Right lobe of liver (tissue), 6 donors: ENCODE measurements at regions not wholly inside any gene's neighbourhood (a gene's known extent, or its start where the extent isn't known, plus 50 kb on each side); places are given as distances from the start of the nearest gene placed in this dataset.
A peak's percentile ranks its signal among the peaks of the same experiment; 100 is the strongest.

Experiments
- ATAC-seq, 4 donors: fragments of 200-7000 bp; cut with Tn5 transposase; one replicate each; pipeline ENCODE4 v1.9.1; 2020; ENCODE audit warnings: mild to moderate bottlenecking in 4 of 4, moderate library complexity in 4 of 4
- DNase-seq, 3 donors: peaks; one replicate each; pipeline ENCODE4 v3.0.0-alpha.2; 2020
- H3K27ac ChIP-seq, 3 donors: fragments of 200-600 bp; one replicate each; pipeline ENCODE4 v1.8.0; 2022
- H3K27me3 ChIP-seq, 2 donors: fragments of 200-600 bp; one replicate each; pipeline ENCODE4 v1.8.0; 2022
- H3K36me3 ChIP-seq, 4 donors: fragments of 200-600 bp; sonication (generic) in 1 of 4; one replicate each; pipeline versions ENCODE4 v1.5.1 to v1.8.0; 2017 to 2022; ENCODE audit warnings: control low read depth in 1 of 4
- H3K4me1 ChIP-seq, 4 donors: fragments of 200-600 bp; sonication (generic) in 1 of 4; one replicate each; pipeline versions ENCODE4 v1.5.1 to v1.8.0; 2017 to 2022; ENCODE audit warnings: control low read depth in 1 of 4
- H3K4me3 ChIP-seq, 3 donors: fragments of 200-600 bp; one replicate each; pipeline ENCODE4 v1.8.0; 2022
- H3K9me3 ChIP-seq, 4 donors: fragments of 200-600 bp; sonication (generic) in 1 of 4; one replicate each; pipeline versions ENCODE4 v1.5.1 to v1.8.0; 2017 to 2022; ENCODE audit warnings: control low read depth in 1 of 4
- POLR2A ChIP-seq: fragments of 450-650 bp; IDR thresholded peaks from one replicate; pipeline ENCODE4 v1.6.1; 2017; ENCODE audit warnings: antibody characterized with exemption, mild to moderate bottlenecking
- WGBS: methylation state at CpG from one replicate; pipeline ENCODE4 v1.1.6; 2018; ENCODE audit warnings: low coverage, low lambda C conversion rate; ENCODE audit not compliant: insufficient coverage; ENCODE audit errors: missing lambda C conversion rate; 5-methylcytosine and 5-hydroxymethylcytosine counted together
- intact Hi-C, 2 donors: fragments of 100-400 bp; cut with DNase I; formaldehyde crosslinking; loops; one replicate each; pipeline versions ENCODE4 v1.11.2 to v1.14.1; 2022
- TF ChIP-seq, protein P1 (sequence below), 4 donors: fragments of 200-600 bp in 3 of 4; fragments of 450-650 bp in 1 of 4; IDR thresholded peaks; one replicate each; pipeline versions ENCODE4 v1.5.1 to v1.8.0; 2016 to 2022; ENCODE audit warnings: antibody characterized with exemption in 4 of 4, mild to moderate bottlenecking in 2 of 4
- donor health status: DM: no; HTN: yes; CAD: no.
- donor health status: DM: no; HTN: no; CAD: no.
- donor health status: DM: no; HTN: no; CAD: no.
- donor health status: DM: no; HTN: yes; CAD: no.
- donor health status: DM: no; HTN: yes; CAD: no.

DNA sequence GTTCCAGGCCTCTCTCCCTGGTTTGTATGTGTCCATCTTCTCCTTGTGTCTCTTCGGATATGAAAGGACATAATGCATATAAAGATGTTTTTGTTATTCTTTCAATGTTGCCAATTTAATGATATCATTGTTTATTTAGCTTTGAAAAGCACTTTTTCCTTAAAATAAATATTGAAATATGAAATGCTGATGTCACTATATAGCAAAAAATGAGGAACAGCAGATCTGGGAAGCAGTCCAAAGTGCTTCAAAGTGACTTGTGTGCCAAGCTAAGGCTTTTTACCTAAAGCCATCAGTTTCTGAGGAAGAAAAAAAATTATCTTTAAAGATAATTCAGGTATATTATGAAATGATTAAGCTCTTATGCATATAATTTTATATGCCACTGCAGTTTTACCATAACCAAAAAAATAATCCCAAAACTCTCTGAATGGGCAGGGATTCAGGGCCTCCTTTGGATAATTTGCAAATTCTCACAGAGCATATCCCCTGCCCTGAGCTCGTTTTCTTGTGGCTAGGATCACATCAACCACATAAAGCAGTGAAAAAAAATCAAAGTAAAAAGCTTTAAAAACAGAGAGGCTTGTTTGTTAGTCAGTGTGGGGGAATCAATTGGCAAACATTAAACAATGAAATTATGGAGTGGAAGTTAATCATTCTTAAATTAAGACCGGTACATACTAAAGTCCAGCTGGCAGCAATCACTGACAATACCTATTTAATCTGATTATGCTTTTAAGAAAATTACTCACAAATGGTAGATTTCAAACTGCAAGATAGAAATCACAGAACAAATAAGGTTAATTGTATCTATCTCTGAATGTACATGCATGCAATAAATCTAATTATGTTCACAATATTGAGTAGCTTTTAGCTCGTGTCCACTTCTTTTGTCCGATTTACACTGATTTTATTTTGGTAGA lies 1027.9 kb upstream of the ADGRB3 start:
- Histone ChIP-seq H3K4me3 (peak overlapping the region in 1 of 3 donors; percentile 0), H3K36me3 (no peaks in the 10 kb centered on the region), H3K27ac (peak overlapping the region in 1 of 3 donors; percentile 29), H3K27me3 (no peaks in the 10 kb centered on the region), H3K4me1 (peaks cover 0 to 20% (median 0%) of the 10 kb centered on the region in 4 donors), H3K9me3 (no peaks in the 10 kb centered on the region)
- 27% methylated on average over 5 of the region's 5 CpGs for WGBS
- ATAC-seq (peak; percentile 79 to 91 (median 87)), DNase-seq (no peak)
- TF ChIP-seq, protein P1, sequence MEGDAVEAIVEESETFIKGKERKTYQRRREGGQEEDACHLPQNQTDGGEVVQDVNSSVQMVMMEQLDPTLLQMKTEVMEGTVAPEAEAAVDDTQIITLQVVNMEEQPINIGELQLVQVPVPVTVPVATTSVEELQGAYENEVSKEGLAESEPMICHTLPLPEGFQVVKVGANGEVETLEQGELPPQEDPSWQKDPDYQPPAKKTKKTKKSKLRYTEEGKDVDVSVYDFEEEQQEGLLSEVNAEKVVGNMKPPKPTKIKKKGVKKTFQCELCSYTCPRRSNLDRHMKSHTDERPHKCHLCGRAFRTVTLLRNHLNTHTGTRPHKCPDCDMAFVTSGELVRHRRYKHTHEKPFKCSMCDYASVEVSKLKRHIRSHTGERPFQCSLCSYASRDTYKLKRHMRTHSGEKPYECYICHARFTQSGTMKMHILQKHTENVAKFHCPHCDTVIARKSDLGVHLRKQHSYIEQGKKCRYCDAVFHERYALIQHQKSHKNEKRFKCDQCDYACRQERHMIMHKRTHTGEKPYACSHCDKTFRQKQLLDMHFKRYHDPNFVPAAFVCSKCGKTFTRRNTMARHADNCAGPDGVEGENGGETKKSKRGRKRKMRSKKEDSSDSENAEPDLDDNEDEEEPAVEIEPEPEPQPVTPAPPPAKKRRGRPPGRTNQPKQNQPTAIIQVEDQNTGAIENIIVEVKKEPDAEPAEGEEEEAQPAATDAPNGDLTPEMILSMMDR (IDR thresholded peaks at IDR 0.05), result no peak
- intact Hi-C loops, result no loop called here

DNA sequence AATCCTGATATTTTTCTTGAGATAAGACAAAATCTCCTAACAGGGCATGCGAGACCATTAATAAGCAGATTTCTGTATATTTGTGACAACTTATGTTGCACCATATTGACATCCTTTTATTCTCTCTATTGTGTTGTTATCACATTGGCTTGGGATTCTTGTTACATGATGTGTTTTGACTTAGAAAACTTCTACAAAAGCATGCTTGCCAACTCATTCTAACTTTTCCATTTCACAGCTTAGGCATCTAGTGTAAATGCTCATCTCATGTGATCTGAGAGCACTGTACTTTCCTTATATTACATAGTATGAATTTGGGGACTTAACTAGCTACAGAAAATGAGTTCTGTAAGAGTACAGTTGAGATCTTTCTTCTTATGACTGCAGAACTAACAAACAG lies 1040.7 kb upstream of the ADGRB3 start:
- intact Hi-C loops, result no loop called here
- H3K27me3 ChIP-seq, result no peaks in the 10 kb centered on the region
- WGBS, result 50% methylated on average over 1 of the region's 1 CpG

DNA sequence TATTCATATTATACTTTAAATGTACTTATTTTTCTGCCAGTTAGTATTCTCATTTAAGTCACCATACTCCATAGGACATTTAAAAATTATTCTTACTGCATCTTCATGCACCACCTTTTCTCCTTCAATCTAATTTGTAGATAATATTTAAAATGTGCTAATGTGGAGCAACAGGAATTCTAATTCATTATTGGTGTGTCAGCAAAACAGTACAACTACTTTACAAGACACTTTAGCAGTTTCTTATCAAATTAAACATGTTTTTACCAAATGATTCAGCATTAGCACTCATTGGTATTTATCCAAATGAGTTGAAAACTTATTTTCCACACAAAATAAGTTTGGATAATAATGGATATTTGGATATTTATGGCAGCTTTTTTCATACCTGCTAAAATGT lies 1041.8 kb upstream of the ADGRB3 start:
- no peaks in the 10 kb centered on the region for H3K4me1 ChIP-seq
- no peak for TF ChIP-seq POLR2A
- TF ChIP-seq, protein P1 (IDR thresholded peaks at IDR 0.05), result no peak
- ATAC-seq, result no peak
- H3K27ac ChIP-seq, result no peak overlapping the region
- intact Hi-C loops, result no loop called here
- H3K27me3 ChIP-seq, result no peaks in the 10 kb centered on the region
- H3K4me3 ChIP-seq, result no peak overlapping the region
- H3K9me3 ChIP-seq, result no peaks in the 10 kb centered on the region
- no peak for DNase-seq
- no peaks in the 10 kb centered on the region for H3K36me3 ChIP-seq

More for the DNA sequence above, 1040.7 kb upstream of the ADGRB3 start:
- Histone ChIP-seq H3K9me3 (no peaks in the 10 kb centered on the region), H3K27ac (no peak overlapping the region), H3K4me1 (no peaks in the 10 kb centered on the region), H3K36me3 (no peaks in the 10 kb centered on the region), H3K4me3 (no peak overlapping the region)
- TF ChIP-seq, protein P1 (IDR thresholded peaks at IDR 0.05), result no peak
- no peak for TF ChIP-seq POLR2A
- ATAC-seq, result no peak
- DNase-seq, result no peak

DNA sequence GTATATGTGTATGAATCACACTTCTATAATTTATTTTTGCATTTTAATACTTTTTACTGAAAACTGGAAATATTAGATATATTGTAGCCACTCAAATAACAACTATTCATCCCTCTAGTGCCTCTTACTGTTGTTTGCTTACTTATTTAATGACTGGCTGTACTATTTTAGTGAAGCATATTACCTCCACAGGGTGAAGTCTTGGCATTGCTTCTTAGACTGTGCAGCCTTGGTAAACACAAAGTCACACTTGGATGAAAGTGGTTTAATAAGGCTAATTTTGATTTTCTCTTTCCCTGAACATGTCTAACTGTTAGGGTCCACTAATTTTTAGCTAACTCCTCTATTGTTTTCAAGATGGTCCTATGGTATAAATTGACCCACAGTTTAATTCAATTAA lies 1043.2 kb upstream of the ADGRB3 start:
- H3K4me3 ChIP-seq, result no peak overlapping the region
- H3K36me3 ChIP-seq, result no peaks in the 10 kb centered on the region
- TF ChIP-seq, protein P1 (IDR thresholded peaks at IDR 0.05), result no peak
- no peak for TF ChIP-seq POLR2A
- H3K27ac ChIP-seq, result no peak overlapping the region
- H3K27me3 ChIP-seq, result no peaks in the 10 kb centered on the region
- DNase-seq, result no peak
- H3K4me1 ChIP-seq, result no peaks in the 10 kb centered on the region
- no peak for ATAC-seq
- intact Hi-C loops, result no loop called here
- no peaks in the 10 kb centered on the region for H3K9me3 ChIP-seq
